Panc1 (cell line): ENCODE measurements at regions not wholly inside any gene's neighbourhood (a gene's known extent, or its start where the extent isn't known, plus 50 kb on each side); places are given as distances from the start of the nearest gene placed in this dataset.

Source experiments
- ATAC-seq: fragments of 200-7000 bp; cut with Tn5 transposase; 2 replicates; pipeline ENCODE4 v1.9.1; 2020; ENCODE audit warnings: mild to moderate bottlenecking, moderate library complexity
- BruUV-seq: library from RNA; stranded (reverse); fragments of 400-500 nt; replicated peaks from 2 replicates; lab custom pipeline; 2021; lab: Mats Ljungman, UMichigan
- CTCF ChIA-PET: fragments of 300-600 bp; sonication (Branson Sonifier 250); formaldehyde crosslinking; loops from one replicate; lab custom pipeline; 2022; ENCODE audit warnings: antibody characterized with exemption; lab: Charles Lee
- POLR2A ChIA-PET: fragments of 300-600 bp; sonication (Branson Sonifier 250); formaldehyde crosslinking; loops from one replicate; lab custom pipeline; 2022; ENCODE audit warnings: antibody characterized with exemption; lab: Charles Lee
- DNase-seq: peaks from one replicate; pipeline ENCODE4 v3.0.0-alpha.2; 2010; ENCODE audit warnings: low read depth, low spot score
- H3K27ac ChIP-seq: 2 replicates; pipeline ENCODE4 v1.5.1; 2011; ENCODE audit warnings: mild to moderate bottlenecking, low read length, inconsistent platforms
- H3K27me3 ChIP-seq: fragments of 200-500 bp; sonication (Bioruptor generic); 2 replicates; pipeline ENCODE4 v1.6.0; 2014; ENCODE audit warnings: low read length, inconsistent platforms; ENCODE audit not compliant: control insufficient read depth, insufficient read depth
- H3K36me3 ChIP-seq: fragments of 200-500 bp; sonication (Bioruptor generic); 2 replicates; pipeline ENCODE4 v1.5.1; 2014; ENCODE audit warnings: inconsistent platforms, mild to moderate bottlenecking, low read length, moderate library complexity; ENCODE audit not compliant: control insufficient read depth, insufficient read depth
- H3K4me1 ChIP-seq: 2 replicates; pipeline ENCODE4 v1.5.1; 2011; ENCODE audit warnings: inconsistent platforms, mild to moderate bottlenecking, low read length, moderate library complexity; ENCODE audit not compliant: control insufficient read depth, insufficient read depth
- H3K4me3 ChIP-seq, 2 experiments: 2 replicates each; pipeline ENCODE4 v1.5.1; 2011 to 2012; ENCODE audit warnings: low read depth in 2 of 2, low read length in 2 of 2, mild to moderate bottlenecking in 2 of 2, inconsistent platforms in 1 of 2, moderate library complexity in 1 of 2
- H3K9me3 ChIP-seq: fragments of 200-500 bp; sonication (Bioruptor generic); 2 replicates; pipeline ENCODE4 v1.5.1; 2014; ENCODE audit warnings: low read depth, mild to moderate bottlenecking, inconsistent platforms, low read length, moderate library complexity; ENCODE audit not compliant: control insufficient read depth, insufficient read depth
- POLR2AphosphoS5 ChIP-seq: IDR thresholded peaks from 2 replicates; pipeline ENCODE4 v1.6.1; 2012; ENCODE audit warnings: mild to moderate bottlenecking, low read depth, low read length, moderate library complexity
- REST ChIP-seq, 2 experiments: IDR thresholded peaks; 2 replicates each; pipeline ENCODE4 v1.6.1; 2011 to 2012; ENCODE audit warnings: low read depth in 2 of 2, control low read depth in 1 of 2, low read length in 1 of 2, mild to moderate bottlenecking in 1 of 2, moderate library complexity in 1 of 2; ENCODE audit not compliant: insufficient read depth in 1 of 2
- SIN3A ChIP-seq: IDR thresholded peaks from 2 replicates; pipeline ENCODE4 v1.6.1; 2012; ENCODE audit warnings: low read depth, mild to moderate bottlenecking, low read length, moderate library complexity, borderline replicate concordance; ENCODE audit not compliant: insufficient read depth
- TCF7L2 ChIP-seq: IDR thresholded peaks from 2 replicates; pipeline ENCODE4 v1.6.1; 2011; ENCODE audit warnings: mild to moderate bottlenecking, low read depth, low read length, inconsistent platforms
- in situ Hi-C: cut with HindIII; loops from 2 replicates; pipeline ENCODE4 v1.10.0; 2016; ENCODE audit warnings: low sequenced_read_pairs, low pct_unique_long_range_greater_than_20kb
- intact Hi-C: fragments of 100-400 bp; cut with micrococcal nuclease; formaldehyde crosslinking; loops from one replicate; pipeline ENCODE4 v1.10.0; 2022; ENCODE audit not compliant: unreplicated experiment
- TF ChIP-seq, protein P1 (sequence below): fragments of 450-650 bp; IDR thresholded peaks from 2 replicates; pipeline ENCODE4 v1.5.1; 2017; ENCODE audit warnings: mild to moderate bottlenecking

GRCh38 chr20:4369119-4369797 is 120.2 kb upstream of the ADRA1D start:
- in situ Hi-C loops (no loop called here), intact Hi-C loops (no loop called here)
- no peak for ATAC-seq
- BruUV-seq, result no TSS peak
- Histone ChIP-seq H3K4me1 (no peaks in the 10 kb centered on the region), H3K27ac (no peak overlapping the region), H3K36me3 (no peaks in the 10 kb centered on the region), H3K9me3 (no peaks in the 10 kb centered on the region), H3K27me3 (no peaks in the 10 kb centered on the region), H3K4me3 (no peak overlapping the region)
- POLR2A ChIA-PET, result interaction anchor here (0.6 kb wide), 1 partner anchor 1233 kb away, joined by 4 read pairs; no protein-coding TSS in a partner anchor
- no peak for DNase-seq
- CTCF ChIA-PET, result no interaction called here
- TF ChIP-seq, protein P1, sequence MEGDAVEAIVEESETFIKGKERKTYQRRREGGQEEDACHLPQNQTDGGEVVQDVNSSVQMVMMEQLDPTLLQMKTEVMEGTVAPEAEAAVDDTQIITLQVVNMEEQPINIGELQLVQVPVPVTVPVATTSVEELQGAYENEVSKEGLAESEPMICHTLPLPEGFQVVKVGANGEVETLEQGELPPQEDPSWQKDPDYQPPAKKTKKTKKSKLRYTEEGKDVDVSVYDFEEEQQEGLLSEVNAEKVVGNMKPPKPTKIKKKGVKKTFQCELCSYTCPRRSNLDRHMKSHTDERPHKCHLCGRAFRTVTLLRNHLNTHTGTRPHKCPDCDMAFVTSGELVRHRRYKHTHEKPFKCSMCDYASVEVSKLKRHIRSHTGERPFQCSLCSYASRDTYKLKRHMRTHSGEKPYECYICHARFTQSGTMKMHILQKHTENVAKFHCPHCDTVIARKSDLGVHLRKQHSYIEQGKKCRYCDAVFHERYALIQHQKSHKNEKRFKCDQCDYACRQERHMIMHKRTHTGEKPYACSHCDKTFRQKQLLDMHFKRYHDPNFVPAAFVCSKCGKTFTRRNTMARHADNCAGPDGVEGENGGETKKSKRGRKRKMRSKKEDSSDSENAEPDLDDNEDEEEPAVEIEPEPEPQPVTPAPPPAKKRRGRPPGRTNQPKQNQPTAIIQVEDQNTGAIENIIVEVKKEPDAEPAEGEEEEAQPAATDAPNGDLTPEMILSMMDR, result no peak
- TF ChIP-seq REST (IDR thresholded peaks at IDR 0.05; ENCODE audit: insufficient read depth in 1 of 2, low read depth in 2 of 2, low read length in 1 of 2), result no peak
- TF ChIP-seq POLR2AphosphoS5, result no peak
- TF ChIP-seq TCF7L2, result no peak
- no peak for TF ChIP-seq SIN3A

DNA sequence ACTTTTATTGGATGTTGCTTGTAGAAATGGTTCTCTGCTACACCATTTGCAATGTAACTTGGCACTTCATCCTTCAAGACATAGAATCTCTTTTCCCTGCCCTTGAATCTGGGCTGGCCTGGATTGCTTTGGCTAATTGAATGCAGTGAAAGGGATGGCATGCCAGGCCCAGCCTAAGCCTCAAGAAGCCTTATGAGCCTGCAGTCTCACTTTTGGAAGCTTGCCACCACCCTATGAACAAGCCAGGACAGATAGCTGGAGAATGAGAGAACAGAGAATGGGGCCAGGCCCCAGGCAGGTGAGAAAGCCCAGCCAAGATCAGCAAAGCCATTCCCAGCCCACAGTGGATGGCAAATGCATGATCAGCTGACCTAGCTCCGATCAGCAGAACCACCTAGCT is 117.0 kb upstream of the ADRA1D start:
- CTCF ChIA-PET, result no interaction called here
- ATAC-seq, result no peak
- intact Hi-C loops, result no loop called here

More for the DNA sequence above, 117.0 kb upstream of the ADRA1D start:
- no peaks in the 10 kb centered on the region for H3K9me3 ChIP-seq
- POLR2A ChIA-PET, result no interaction called here
- no peaks in the 10 kb centered on the region for H3K27me3 ChIP-seq
- no peak overlapping the region for H3K27ac ChIP-seq
- no TSS peak for BruUV-seq
- DNase-seq, result no peak
- no peak for TF ChIP-seq POLR2AphosphoS5
- TF ChIP-seq TCF7L2, result no peak
- TF ChIP-seq REST (IDR thresholded peaks at IDR 0.05; ENCODE audit: insufficient read depth in 1 of 2, low read depth in 2 of 2, low read length in 1 of 2), result no peak
- TF ChIP-seq, protein P1, result no peak
- no peak for TF ChIP-seq SIN3A
- in situ Hi-C loops, result no loop called here
- no peaks in the 10 kb centered on the region for H3K36me3 ChIP-seq
- no peaks in the 10 kb centered on the region for H3K4me1 ChIP-seq
- no peak overlapping the region for H3K4me3 ChIP-seq
